Heart left ventricle (tissue), 16 donors: ENCODE measurements at regions not wholly inside any gene's neighbourhood (a gene's known extent, or its start where the extent isn't known, plus 50 kb on each side); places are given as distances from the start of the nearest gene placed in this dataset.

Experiments
- ATAC-seq, 4 donors: fragments of 200-7000 bp; cut with Tn5 transposase; one replicate each; pipeline ENCODE4 v1.9.1; 2020 to 2022; ENCODE audit warnings: moderate library complexity in 4 of 4, mild to moderate bottlenecking in 3 of 4, moderate number of reproducible peaks in 1 of 4
- DNase-seq, 5 donors: peaks; one replicate each; pipeline ENCODE4 v3.0.0-alpha.2; 2020
- H3K27ac ChIP-seq, 12 donors: fragments of 200-600 bp; sonication (generic) in 4 of 12; one replicate each; pipeline versions ENCODE4 v1.5.0 to v1.8.0; 2016 to 2022; ENCODE audit warnings: mild to moderate bottlenecking in 2 of 12
- H3K27me3 ChIP-seq, 9 donors: fragments of 200-600 bp; sonication (generic) in 2 of 9; one replicate each; pipeline versions ENCODE4 v1.5.1 to v1.8.0; 2016 to 2022; ENCODE audit warnings: mild to moderate bottlenecking in 3 of 9
- H3K36me3 ChIP-seq, 9 donors: fragments of 200-600 bp; sonication (generic) in 2 of 9; one replicate each; pipeline versions ENCODE4 v1.5.0 to v1.8.0; 2018 to 2022; ENCODE audit warnings: mild to moderate bottlenecking in 2 of 9
- H3K4me1 ChIP-seq, 12 donors: fragments of 200-600 bp; sonication (generic) in 4 of 12; one replicate each; pipeline versions ENCODE4 v1.5.0 to v1.8.0; 2016 to 2022; ENCODE audit warnings: mild to moderate bottlenecking in 3 of 12
- H3K4me3 ChIP-seq, 12 donors: fragments of 200-600 bp; sonication (generic) in 4 of 12; one replicate each; pipeline versions ENCODE4 v1.5.0 to v1.8.0; 2017 to 2022; ENCODE audit warnings: mild to moderate bottlenecking in 9 of 12, moderate library complexity in 4 of 12
- H3K9me3 ChIP-seq, 12 donors: fragments of 200-600 bp; sonication (generic) in 4 of 12; one replicate each; pipeline versions ENCODE4 v1.5.0 to v1.8.0; 2016 to 2022; ENCODE audit warnings: mild to moderate bottlenecking in 1 of 12
- POLR2A ChIP-seq, 2 donors: fragments of 450-650 bp; IDR thresholded peaks; one replicate each; pipeline ENCODE4 v1.6.1; 2017; ENCODE audit warnings: antibody characterized with exemption in 2 of 2, mild to moderate bottlenecking in 2 of 2, moderate library complexity in 2 of 2
- WGBS, 4 donors: extraction: QIAGEN DNeasy Blood & Tissue Kit in 2 of 4; methylation state at CpG; one replicate each; pipeline versions ENCODE4 v1.1.5 to v1.1.7; 2013 to 2018; 5-methylcytosine and 5-hydroxymethylcytosine counted together
- intact Hi-C, 10 donors: fragments of 100-400 bp; cut with DNase I; formaldehyde crosslinking; loops; one replicate each; pipeline versions ENCODE4 v1.11.1 to v1.14.2; 2022
- TF ChIP-seq, protein P1 (sequence below), 12 donors: fragments of 200-600 bp; sonication (generic) in 4 of 12; IDR thresholded peaks; one replicate each; pipeline versions ENCODE4 v1.5.0 to v1.8.0; 2018 to 2022; ENCODE audit warnings: antibody characterized with exemption in 12 of 12, mild to moderate bottlenecking in 5 of 12
- donor health status: ischemic (EF 13 %, LVEDD 7.1; RV severe dilation, severe dysfunction).
- donor health status: healthy with polysubstance abuse.
- donor health status: DM: no; HTN: yes; CAD: no.
- donor health status: DM: no; HTN: no; CAD: no.
- donor health status: ischemic (EF 25% LVEDD 6.9; RV normal size, moderate dysfunction).
- donor health status: ischemic (EF 25% LVEDD 5.7; RV mildly dilated, moderate dysfunction).
- donor health status: healthy.
- donor health status: DM: yes; HTN: yes; CAD: no.
- donor health status: ischemic (EF 35%, LVEDD 5.7; RV mildly dilated, moderate dysfunction).
- donor health status: nonischemic (EF 11% LVEDD 7.7; RV severe dilation, severe dysfunction).
- donor health status: DM: yes; HTN: yes; CAD: no.
- donor health status: PGD.
- donor health status: ischemic (EF 29% LVEDD 5.4; RV normal size, mild dysfunction).
- donor health status: nonischemic (EF 23%, LVEDD 6.1; RV moderate dilation, normal function).

DNA sequence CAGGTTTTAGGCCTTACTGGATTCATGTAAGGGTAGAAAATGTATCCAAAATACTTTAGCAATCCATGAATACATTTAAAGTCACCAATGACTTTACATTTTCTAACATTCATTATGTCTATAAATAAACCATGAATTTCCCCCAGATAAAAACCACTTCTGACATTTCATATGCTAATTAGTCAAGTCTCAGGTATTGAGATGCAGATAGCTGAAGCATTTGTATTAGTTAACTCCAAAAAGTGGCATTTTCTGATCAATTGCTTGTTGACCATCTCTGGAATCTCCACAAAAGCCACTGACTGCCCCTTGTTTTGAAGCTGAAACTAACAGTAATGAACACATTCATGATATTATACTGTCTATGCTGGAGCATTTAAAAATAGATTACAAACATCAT is 68.4 kb upstream of the RAP2B start:
- Histone ChIP-seq H3K4me1 (peaks cover 0 to 4% (median 0%) of the 10 kb centered on the region in 12 donors), H3K9me3 (no peaks in the 10 kb centered on the region), H3K27ac (no peak overlapping the region), H3K4me3 (no peak overlapping the region), H3K36me3 (no peaks in the 10 kb centered on the region), H3K27me3 (no peaks in the 10 kb centered on the region)
- ATAC-seq = no peak
- intact Hi-C loops = no loop called here
- TF ChIP-seq, protein P1, sequence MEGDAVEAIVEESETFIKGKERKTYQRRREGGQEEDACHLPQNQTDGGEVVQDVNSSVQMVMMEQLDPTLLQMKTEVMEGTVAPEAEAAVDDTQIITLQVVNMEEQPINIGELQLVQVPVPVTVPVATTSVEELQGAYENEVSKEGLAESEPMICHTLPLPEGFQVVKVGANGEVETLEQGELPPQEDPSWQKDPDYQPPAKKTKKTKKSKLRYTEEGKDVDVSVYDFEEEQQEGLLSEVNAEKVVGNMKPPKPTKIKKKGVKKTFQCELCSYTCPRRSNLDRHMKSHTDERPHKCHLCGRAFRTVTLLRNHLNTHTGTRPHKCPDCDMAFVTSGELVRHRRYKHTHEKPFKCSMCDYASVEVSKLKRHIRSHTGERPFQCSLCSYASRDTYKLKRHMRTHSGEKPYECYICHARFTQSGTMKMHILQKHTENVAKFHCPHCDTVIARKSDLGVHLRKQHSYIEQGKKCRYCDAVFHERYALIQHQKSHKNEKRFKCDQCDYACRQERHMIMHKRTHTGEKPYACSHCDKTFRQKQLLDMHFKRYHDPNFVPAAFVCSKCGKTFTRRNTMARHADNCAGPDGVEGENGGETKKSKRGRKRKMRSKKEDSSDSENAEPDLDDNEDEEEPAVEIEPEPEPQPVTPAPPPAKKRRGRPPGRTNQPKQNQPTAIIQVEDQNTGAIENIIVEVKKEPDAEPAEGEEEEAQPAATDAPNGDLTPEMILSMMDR (IDR thresholded peaks at IDR 0.05) = no peak
- TF ChIP-seq POLR2A (IDR thresholded peaks at IDR 0.05) = no peak
- no peak for DNase-seq

DNA sequence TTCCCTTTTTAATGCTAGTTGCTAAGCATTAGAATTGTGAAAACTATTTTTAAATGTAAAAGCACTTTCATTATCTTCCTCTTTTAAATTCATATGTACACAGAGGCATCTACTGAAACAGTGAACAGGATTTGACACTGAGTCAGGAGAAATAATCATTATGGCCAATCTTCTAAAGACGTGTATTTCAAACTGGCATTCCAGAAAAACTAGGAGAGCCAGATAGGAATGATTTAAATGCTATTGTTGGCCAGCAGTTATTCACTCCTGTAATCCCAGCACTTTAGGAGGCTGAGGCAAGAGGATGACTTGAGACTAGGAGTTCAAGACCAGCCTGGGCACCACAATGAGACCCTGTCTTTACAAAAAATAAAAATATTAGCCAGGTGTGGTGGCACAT is 67.6 kb upstream of the RAP2B start:
- WGBS, 4 donors = 48 to 58% (median 53%) methylated on average over 1 of the region's 1 CpG
- H3K4me1 ChIP-seq = peaks cover 0 to 4% (median 0%) of the 10 kb centered on the region in 12 donors
- no peaks in the 10 kb centered on the region for H3K27me3 ChIP-seq
- H3K4me3 ChIP-seq = no peak overlapping the region
- no peaks in the 10 kb centered on the region for H3K9me3 ChIP-seq
- ATAC-seq (no peak), DNase-seq (no peak)
- TF ChIP-seq, protein P1 (IDR thresholded peaks at IDR 0.05) = no peak
- TF ChIP-seq POLR2A (IDR thresholded peaks at IDR 0.05) = no peak
- H3K27ac ChIP-seq = no peak overlapping the region
- H3K36me3 ChIP-seq = no peaks in the 10 kb centered on the region
- intact Hi-C loops = no loop called here

DNA sequence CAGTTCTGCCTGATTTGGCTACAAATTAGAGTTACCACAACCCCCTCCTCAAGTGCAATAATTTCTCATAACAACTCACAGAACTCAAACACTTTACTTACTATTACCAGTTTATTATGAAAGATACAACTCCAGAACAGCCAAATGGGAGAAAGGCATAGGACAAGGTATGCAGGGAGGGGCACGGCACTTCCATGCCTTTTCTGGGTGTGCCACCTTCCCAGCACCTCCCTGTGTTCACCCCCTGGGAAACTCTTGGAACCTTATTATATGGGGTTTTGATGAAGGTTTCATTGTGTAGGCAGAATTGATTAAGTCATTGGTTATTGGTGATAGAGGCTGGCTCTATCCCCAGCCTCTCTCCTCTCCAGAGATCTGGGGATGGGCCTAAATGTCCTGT is 66.6 kb upstream of the RAP2B start:
- Histone ChIP-seq H3K27me3 (no peaks in the 10 kb centered on the region), H3K4me3 (no peak overlapping the region), H3K36me3 (no peaks in the 10 kb centered on the region), H3K9me3 (no peaks in the 10 kb centered on the region), H3K4me1 (peaks cover 0 to 4% (median 0%) of the 10 kb centered on the region in 12 donors), H3K27ac (no peak overlapping the region)
- 93 to 100% (median 95%) methylated on average over 1 of the region's 1 CpG for WGBS, 4 donors
- ATAC-seq (no peak), DNase-seq (no peak)
- TF ChIP-seq, protein P1 (IDR thresholded peaks at IDR 0.05) = no peak
- TF ChIP-seq POLR2A (IDR thresholded peaks at IDR 0.05) = no peak
- intact Hi-C loops = no loop called here

DNA sequence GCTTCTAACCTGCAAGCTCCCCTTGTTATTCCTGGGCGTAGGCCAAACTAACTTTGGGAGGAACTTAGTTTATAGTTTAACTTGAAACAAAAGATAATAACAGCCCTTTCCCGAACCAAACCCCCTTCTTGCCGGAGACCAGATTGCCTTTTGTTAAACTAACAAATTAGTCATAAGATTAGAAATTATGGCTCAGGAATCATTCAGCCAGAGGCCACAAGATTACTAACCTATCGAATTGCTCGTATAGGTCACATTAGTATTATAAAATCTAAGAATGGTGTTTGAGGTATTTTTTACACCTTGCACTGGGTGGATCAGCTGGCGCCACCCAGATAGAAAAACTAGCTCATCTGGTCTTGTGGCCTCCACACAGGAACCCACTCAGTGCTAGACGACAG is 65.3 kb upstream of the RAP2B start:
- H3K27ac ChIP-seq = no peak overlapping the region
- TF ChIP-seq POLR2A (IDR thresholded peaks at IDR 0.05) = no peak
- TF ChIP-seq, protein P1 (IDR thresholded peaks at IDR 0.05) = no peak
- H3K9me3 ChIP-seq = no peaks in the 10 kb centered on the region
- peaks cover 0 to 4% (median 0%) of the 10 kb centered on the region in 12 donors for H3K4me1 ChIP-seq
- H3K36me3 ChIP-seq = no peaks in the 10 kb centered on the region
- DNase-seq (no peak), ATAC-seq (no peak)
- H3K4me3 ChIP-seq = no peak overlapping the region
- WGBS, 4 donors = 73 to 78% (median 78%) methylated on average over 7 of the region's 7 CpGs
- H3K27me3 ChIP-seq = no peaks in the 10 kb centered on the region
- intact Hi-C loops = no loop called here
